ENCODE measurements at regions not wholly inside any gene's neighbourhood (a gene's known extent, or its start where the extent isn't known, plus 50 kb on each side); places are given as distances from the start of the nearest gene placed in this dataset.

- DNase-seq (ENCODE audit: low read depth, low spot score): no peak
Observed at GRCh38 chr1:106226550-106226949, 829.9 kb upstream of the PRMT6 start.

- DNase-seq (ENCODE audit: low read depth, low spot score): no peak
Observed at GRCh38 chr1:106232128-106232527, 824.3 kb upstream of the PRMT6 start.

- no peak for DNase-seq (ENCODE audit: low read depth, low spot score)
Observed at GRCh38 chr1:106233511-106233910, 823.0 kb upstream of the PRMT6 start.

- DNase-seq (ENCODE audit: low read depth, low spot score): no peak
Observed at GRCh38 chr1:106249365-106249764, 807.1 kb upstream of the PRMT6 start.

- no peak for DNase-seq (ENCODE audit: low read depth, low spot score)
Observed at GRCh38 chr1:106249810-106250209, 806.7 kb upstream of the PRMT6 start.

- DNase-seq (ENCODE audit: low read depth, low spot score): no peak
Observed at GRCh38 chr1:106254748-106255147, 801.7 kb upstream of the PRMT6 start.

- DNase-seq (ENCODE audit: low read depth, low spot score): no peak
Observed at GRCh38 chr1:106266786-106267185, 789.7 kb upstream of the PRMT6 start.

GRCh38 chr1:106268070-106268469 is 788.4 kb upstream of the PRMT6 start:
- peak; percentile 20 for DNase-seq (ENCODE audit: low read depth, low spot score)

GRCh38 chr1:106276871-106277270 is 779.6 kb upstream of the PRMT6 start:
- peak; percentile 2 for DNase-seq (ENCODE audit: low read depth, low spot score)

- DNase-seq (ENCODE audit: low read depth, low spot score): no peak
Observed at GRCh38 chr1:106277786-106278185, 778.7 kb upstream of the PRMT6 start.

GRCh38 chr1:106278716-106279115 is 777.8 kb upstream of the PRMT6 start:
- peak; percentile 28 for DNase-seq (ENCODE audit: low read depth, low spot score)

- DNase-seq (ENCODE audit: low read depth, low spot score): no peak
Observed at GRCh38 chr1:106289265-106289928, 767.1 kb upstream of the PRMT6 start.

- DNase-seq (ENCODE audit: low read depth, low spot score): peak; percentile 1
Observed at GRCh38 chr1:106290805-106291501, 765.5 kb upstream of the PRMT6 start.

- DNase-seq (ENCODE audit: low read depth, low spot score): no peak
Observed at GRCh38 chr1:106292130-106292529, 764.3 kb upstream of the PRMT6 start.

GRCh38 chr1:106296431-106296830 is 760.0 kb upstream of the PRMT6 start:
- no peak for DNase-seq (ENCODE audit: low read depth, low spot score)

- DNase-seq (ENCODE audit: low read depth, low spot score): no peak
Observed at GRCh38 chr1:106304106-106304505, 752.4 kb upstream of the PRMT6 start.

- DNase-seq (ENCODE audit: low read depth, low spot score): no peak
Observed at GRCh38 chr1:106319612-106320011, 736.9 kb upstream of the PRMT6 start.

- DNase-seq (ENCODE audit: low read depth, low spot score): no peak
Observed at GRCh38 chr1:106325600-106325999, 730.9 kb upstream of the PRMT6 start.

- no peak for DNase-seq (ENCODE audit: low read depth, low spot score)
Observed at GRCh38 chr1:106344494-106344893, 712.0 kb upstream of the PRMT6 start.

- no peak for DNase-seq (ENCODE audit: low read depth, low spot score)
Observed at GRCh38 chr1:106360252-106360651, 696.2 kb upstream of the PRMT6 start.

- no peak for DNase-seq (ENCODE audit: low read depth, low spot score)
Observed at GRCh38 chr1:106366627-106367319, 689.7 kb upstream of the PRMT6 start.

GRCh38 chr1:106378261-106378660 is 678.2 kb upstream of the PRMT6 start:
- DNase-seq (ENCODE audit: low read depth, low spot score): no peak

- DNase-seq (ENCODE audit: low read depth, low spot score): no peak
Observed at GRCh38 chr1:106380772-106381171, 675.7 kb upstream of the PRMT6 start.
